SK-N-SH treated with all-trans-retinoic acid at 6 μM for 48 hours (cell line): ENCODE measurements at regions not wholly inside any gene's neighbourhood (a gene's known extent, or its start where the extent isn't known, plus 50 kb on each side); places are given as distances from the start of the nearest gene placed in this dataset.

Experiments used
- ATAC-seq: fragments of 200-7000 bp; cut with Tn5 transposase; 3 replicates; pipeline ENCODE4 v1.9.1; 2020; ENCODE audit warnings: mild to moderate bottlenecking, moderate library complexity
- ARNTL ChIP-seq: fragments of 450-650 bp; formaldehyde crosslinking; IDR thresholded peaks from 2 replicates; pipeline ENCODE4 v1.5.0; 2020; ENCODE audit warnings: low read depth, mild to moderate bottlenecking, moderate library complexity, borderline replicate concordance
- BACH2 ChIP-seq: fragments of 250-450 bp; sonication (Bioruptor Pico); IDR thresholded peaks from 2 replicates; pipeline ENCODE4 v1.9.0; 2021; ENCODE audit warnings: mild to moderate bottlenecking, borderline replicate concordance
- CSDC2 ChIP-seq: fragments of 250-450 bp; sonication (Bioruptor Pico); IDR thresholded peaks from 2 replicates; pipeline ENCODE4 v1.5.0; 2020; ENCODE audit warnings: mild to moderate bottlenecking, moderate library complexity
- GLIS3 ChIP-seq: fragments of 250-450 bp; sonication (Bioruptor Pico); IDR thresholded peaks from 2 replicates; pipeline ENCODE4 v1.5.0; 2020; ENCODE audit warnings: mild to moderate bottlenecking, moderate library complexity
- ISL1 ChIP-seq: fragments of 250-450 bp; sonication (Bioruptor Pico); IDR thresholded peaks from 2 replicates; pipeline ENCODE4 v2.1.2; 2022; ENCODE audit warnings: mild to moderate bottlenecking, moderate library complexity
- OSR1 ChIP-seq: fragments of 250-450 bp; sonication (Bioruptor Pico); IDR thresholded peaks from 2 replicates; pipeline ENCODE4 v1.8.0; 2022; ENCODE audit warnings: moderate library complexity, mild to moderate bottlenecking, inconsistent platforms
- RARB ChIP-seq: fragments of 250-450 bp; sonication (Bioruptor Pico); IDR thresholded peaks from 2 replicates; pipeline ENCODE4 v1.8.0; 2021; ENCODE audit warnings: mild to moderate bottlenecking, moderate library complexity
- SNAI2 ChIP-seq: fragments of 250-450 bp; sonication (Bioruptor Pico); IDR thresholded peaks from 2 replicates; pipeline ENCODE4 v1.5.0; 2020; ENCODE audit warnings: mild to moderate bottlenecking, moderate library complexity
- TCF4 ChIP-seq: fragments of 250-450 bp; sonication (Bioruptor Pico); IDR thresholded peaks from 2 replicates; pipeline ENCODE4 v1.8.0; 2021; ENCODE audit warnings: mild to moderate bottlenecking, moderate library complexity, borderline replicate concordance
- TOX ChIP-seq: fragments of 250-450 bp; sonication (Bioruptor Pico); IDR thresholded peaks from 2 replicates; pipeline ENCODE4 v1.8.0; 2021; ENCODE audit warnings: mild to moderate bottlenecking, moderate library complexity, borderline replicate concordance
- ZC3H10 ChIP-seq: fragments of 250-450 bp; sonication (Bioruptor Pico); IDR thresholded peaks from 2 replicates; pipeline ENCODE4 v1.5.1; 2021; ENCODE audit warnings: mild to moderate bottlenecking, moderate library complexity
- ZFP3 ChIP-seq: fragments of 250-450 bp; sonication (Bioruptor Pico); IDR thresholded peaks from 2 replicates; pipeline ENCODE4 v1.5.0; 2020; ENCODE audit warnings: mild to moderate bottlenecking, moderate library complexity
- ZFP30 ChIP-seq: fragments of 450-650 bp; formaldehyde crosslinking; IDR thresholded peaks from 2 replicates; pipeline ENCODE4 v1.5.0; 2022; ENCODE audit warnings: mild to moderate bottlenecking, moderate library complexity
- ZNF565 ChIP-seq: fragments of 450-650 bp; formaldehyde crosslinking; conservative IDR thresholded peaks from 2 replicates; pipeline ENCODE4 v1.5.0; 2020; ENCODE audit warnings: low read depth, mild to moderate bottlenecking, moderate library complexity
- ZNF70 ChIP-seq: fragments of 450-650 bp; formaldehyde crosslinking; IDR thresholded peaks from 2 replicates; pipeline ENCODE4 v1.5.0; 2020; ENCODE audit warnings: mild to moderate bottlenecking, moderate library complexity
- ZNF8 ChIP-seq: fragments of 450-650 bp; formaldehyde crosslinking; IDR thresholded peaks from 2 replicates; pipeline ENCODE4 v1.5.0; 2020; ENCODE audit warnings: mild to moderate bottlenecking, moderate library complexity
- TF ChIP-seq, protein P1 (sequence below): fragments of 250-450 bp; sonication (Bioruptor Pico); IDR thresholded peaks from 2 replicates; pipeline ENCODE4 v1.8.0; 2021; ENCODE audit warnings: low read depth, mild to moderate bottlenecking, moderate library complexity, borderline replicate concordance
- TF ChIP-seq, protein P2 (sequence below): fragments of 250-450 bp; sonication (Bioruptor Pico); IDR thresholded peaks from 2 replicates; pipeline ENCODE4 v1.5.1; 2020; ENCODE audit warnings: low read depth, mild to moderate bottlenecking, moderate library complexity
- TF ChIP-seq, protein P3 (sequence below): fragments of 250-450 bp; sonication (Bioruptor Pico); IDR thresholded peaks from 2 replicates; pipeline ENCODE4 v1.5.1; 2021; ENCODE audit warnings: mild to moderate bottlenecking, moderate library complexity
- TF ChIP-seq, protein P4 (sequence below): fragments of 250-450 bp; sonication (Bioruptor Pico); IDR thresholded peaks from 2 replicates; pipeline ENCODE4 v1.8.0; 2020; ENCODE audit warnings: mild to moderate bottlenecking, moderate library complexity, borderline replicate concordance
- TF ChIP-seq, protein P5 (sequence below): fragments of 250-450 bp; sonication (Bioruptor Pico); IDR thresholded peaks from 2 replicates; pipeline ENCODE4 v1.5.0; 2020; ENCODE audit warnings: mild to moderate bottlenecking, moderate library complexity

DNA sequence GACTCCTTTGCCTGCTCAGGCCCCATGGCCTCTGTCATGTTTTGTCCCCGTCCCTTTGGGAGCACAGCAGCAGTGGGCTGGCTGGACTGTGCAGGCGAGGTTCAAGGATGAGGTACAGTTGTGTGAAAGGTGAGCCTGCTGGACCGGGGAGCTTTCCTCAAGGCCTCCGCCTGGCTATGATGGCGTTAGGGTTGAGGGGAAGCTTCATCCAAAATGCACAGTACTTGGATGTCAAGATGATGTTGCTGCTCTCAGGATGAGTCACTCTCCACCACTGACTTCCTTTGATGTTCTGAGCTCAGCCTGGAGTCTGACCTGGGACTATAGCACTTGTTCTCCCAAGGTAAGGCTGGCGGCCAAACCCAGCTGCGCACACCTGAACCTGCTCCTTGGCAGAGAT, 152.7 kb upstream of the SHH start (continued):
- TF ChIP-seq, protein P1, sequence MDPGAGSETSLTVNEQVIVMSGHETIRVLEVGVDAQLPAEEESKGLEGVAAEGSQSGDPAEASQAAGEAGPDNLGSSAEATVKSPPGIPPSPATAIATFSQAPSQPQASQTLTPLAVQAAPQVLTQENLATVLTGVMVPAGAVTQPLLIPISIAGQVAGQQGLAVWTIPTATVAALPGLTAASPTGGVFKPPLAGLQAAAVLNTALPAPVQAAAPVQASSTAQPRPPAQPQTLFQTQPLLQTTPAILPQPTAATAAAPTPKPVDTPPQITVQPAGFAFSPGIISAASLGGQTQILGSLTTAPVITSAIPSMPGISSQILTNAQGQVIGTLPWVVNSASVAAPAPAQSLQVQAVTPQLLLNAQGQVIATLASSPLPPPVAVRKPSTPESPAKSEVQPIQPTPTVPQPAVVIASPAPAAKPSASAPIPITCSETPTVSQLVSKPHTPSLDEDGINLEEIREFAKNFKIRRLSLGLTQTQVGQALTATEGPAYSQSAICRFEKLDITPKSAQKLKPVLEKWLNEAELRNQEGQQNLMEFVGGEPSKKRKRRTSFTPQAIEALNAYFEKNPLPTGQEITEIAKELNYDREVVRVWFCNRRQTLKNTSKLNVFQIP, result no peak
- TF ChIP-seq, protein P2, sequence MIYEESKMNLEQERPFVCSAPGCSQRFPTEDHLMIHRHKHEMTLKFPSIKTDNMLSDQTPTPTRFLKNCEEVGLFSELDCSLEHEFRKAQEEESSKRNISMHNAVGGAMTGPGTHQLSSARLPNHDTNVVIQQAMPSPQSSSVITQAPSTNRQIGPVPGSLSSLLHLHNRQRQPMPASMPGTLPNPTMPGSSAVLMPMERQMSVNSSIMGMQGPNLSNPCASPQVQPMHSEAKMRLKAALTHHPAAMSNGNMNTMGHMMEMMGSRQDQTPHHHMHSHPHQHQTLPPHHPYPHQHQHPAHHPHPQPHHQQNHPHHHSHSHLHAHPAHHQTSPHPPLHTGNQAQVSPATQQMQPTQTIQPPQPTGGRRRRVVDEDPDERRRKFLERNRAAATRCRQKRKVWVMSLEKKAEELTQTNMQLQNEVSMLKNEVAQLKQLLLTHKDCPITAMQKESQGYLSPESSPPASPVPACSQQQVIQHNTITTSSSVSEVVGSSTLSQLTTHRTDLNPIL (CRISPR knock-in tag), result no peak
- TF ChIP-seq, protein P3, sequence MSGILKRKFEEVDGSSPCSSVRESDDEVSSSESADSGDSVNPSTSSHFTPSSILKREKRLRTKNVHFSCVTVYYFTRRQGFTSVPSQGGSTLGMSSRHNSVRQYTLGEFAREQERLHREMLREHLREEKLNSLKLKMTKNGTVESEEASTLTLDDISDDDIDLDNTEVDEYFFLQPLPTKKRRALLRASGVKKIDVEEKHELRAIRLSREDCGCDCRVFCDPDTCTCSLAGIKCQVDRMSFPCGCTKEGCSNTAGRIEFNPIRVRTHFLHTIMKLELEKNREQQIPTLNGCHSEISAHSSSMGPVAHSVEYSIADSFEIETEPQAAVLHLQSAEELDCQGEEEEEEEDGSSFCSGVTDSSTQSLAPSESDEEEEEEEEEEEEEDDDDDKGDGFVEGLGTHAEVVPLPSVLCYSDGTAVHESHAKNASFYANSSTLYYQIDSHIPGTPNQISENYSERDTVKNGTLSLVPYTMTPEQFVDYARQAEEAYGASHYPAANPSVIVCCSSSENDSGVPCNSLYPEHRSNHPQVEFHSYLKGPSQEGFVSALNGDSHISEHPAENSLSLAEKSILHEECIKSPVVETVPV (CRISPR knock-in tag), result no peak
- TF ChIP-seq BACH2 (CRISPR knock-in tag), result no peak
- TF ChIP-seq ZNF70 (CRISPR knock-in tag), result no peak
- no peak for TF ChIP-seq ARNTL
- no peak for TF ChIP-seq ZNF565 (CRISPR knock-in tag)

DNA sequence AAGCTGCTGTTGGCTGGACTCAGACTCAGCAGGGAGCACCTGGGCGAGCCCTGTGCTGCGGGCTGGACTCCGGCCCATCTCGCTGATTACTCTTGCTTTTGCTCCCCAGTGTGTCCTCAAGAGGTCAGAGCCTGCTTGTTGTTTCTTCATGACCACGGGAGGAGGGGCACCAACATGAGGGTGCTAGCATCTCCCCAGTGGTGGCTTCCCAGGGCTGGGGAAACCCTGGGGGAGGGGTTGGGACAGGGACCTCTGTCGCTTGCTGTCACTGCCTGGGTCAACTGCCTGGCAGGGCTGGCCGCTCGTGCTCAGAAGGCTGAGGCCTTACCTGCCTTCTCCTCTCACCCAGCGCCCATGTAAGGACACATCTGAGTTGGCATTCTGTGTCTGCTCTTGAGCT, 152.3 kb upstream of the SHH start:
- no peak for ATAC-seq
- TF ChIP-seq, protein P3 (CRISPR knock-in tag), result no peak
- TF ChIP-seq ZNF70 (CRISPR knock-in tag) (no peak), ZNF8 (no peak), ISL1 (CRISPR knock-in tag) (no peak), TOX (CRISPR knock-in tag) (no peak), SNAI2 (CRISPR knock-in tag) (no peak), ZFP3 (CRISPR knock-in tag) (no peak), ZFP30 (no peak), GLIS3 (CRISPR knock-in tag) (no peak), CSDC2 (CRISPR knock-in tag) (no peak), RARB (CRISPR knock-in tag) (no peak), ZC3H10 (CRISPR knock-in tag) (no peak), TCF4 (CRISPR knock-in tag) (no peak)
- TF ChIP-seq, protein P4, sequence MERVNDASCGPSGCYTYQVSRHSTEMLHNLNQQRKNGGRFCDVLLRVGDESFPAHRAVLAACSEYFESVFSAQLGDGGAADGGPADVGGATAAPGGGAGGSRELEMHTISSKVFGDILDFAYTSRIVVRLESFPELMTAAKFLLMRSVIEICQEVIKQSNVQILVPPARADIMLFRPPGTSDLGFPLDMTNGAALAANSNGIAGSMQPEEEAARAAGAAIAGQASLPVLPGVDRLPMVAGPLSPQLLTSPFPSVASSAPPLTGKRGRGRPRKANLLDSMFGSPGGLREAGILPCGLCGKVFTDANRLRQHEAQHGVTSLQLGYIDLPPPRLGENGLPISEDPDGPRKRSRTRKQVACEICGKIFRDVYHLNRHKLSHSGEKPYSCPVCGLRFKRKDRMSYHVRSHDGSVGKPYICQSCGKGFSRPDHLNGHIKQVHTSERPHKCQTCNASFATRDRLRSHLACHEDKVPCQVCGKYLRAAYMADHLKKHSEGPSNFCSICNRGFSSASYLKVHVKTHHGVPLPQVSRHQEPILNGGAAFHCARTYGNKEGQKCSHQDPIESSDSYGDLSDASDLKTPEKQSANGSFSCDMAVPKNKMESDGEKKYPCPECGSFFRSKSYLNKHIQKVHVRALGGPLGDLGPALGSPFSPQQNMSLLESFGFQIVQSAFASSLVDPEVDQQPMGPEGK (CRISPR knock-in tag), result no peak
- TF ChIP-seq, all 23 proteins: peak for 0

DNA sequence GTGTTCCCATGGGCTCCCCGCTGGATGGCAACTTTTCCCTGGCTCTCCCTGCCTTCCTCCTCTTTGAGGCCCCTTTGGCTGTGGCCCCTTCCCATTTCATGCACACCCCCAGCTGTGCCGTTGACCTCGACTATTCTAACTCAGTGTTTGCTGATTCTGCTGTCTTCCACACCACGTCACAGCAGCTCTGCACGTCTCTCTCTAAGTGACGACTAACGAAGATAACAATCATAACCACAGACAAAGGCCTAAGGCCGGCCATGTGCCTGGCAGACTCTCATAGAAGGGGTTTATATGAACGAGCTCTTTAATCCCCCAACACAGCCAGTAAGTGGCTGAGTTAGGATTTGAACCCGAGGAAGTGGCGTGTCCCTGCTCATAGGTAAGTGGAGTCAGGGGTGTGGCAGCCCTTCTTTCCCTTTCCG, 151.5 kb upstream of the SHH start:
- no peak for ATAC-seq
- TF ChIP-seq ZFP3 (CRISPR knock-in tag) (no peak), BACH2 (CRISPR knock-in tag) (no peak), SNAI2 (CRISPR knock-in tag) (no peak), ARNTL (no peak)

DNA sequence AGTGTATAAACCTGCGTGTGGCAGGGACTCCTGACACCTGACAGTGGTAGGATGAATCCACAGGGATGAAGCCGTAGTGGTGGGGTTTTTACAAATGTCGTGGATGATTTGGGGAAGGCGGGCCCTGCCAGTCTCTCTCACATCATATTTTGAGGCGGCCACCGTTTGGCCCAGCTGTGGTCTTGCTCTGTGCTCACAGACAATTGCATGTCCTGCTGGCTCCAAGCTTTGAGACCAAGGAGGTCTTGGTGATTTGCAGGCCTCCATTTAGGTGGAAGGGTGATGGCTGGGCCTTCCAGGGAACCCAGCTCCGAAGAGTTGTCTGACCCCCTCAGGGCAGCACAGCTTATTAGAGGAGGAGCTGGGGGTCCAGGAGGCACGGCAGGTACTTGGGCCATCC, 151.1 kb upstream of the SHH start:
- ATAC-seq, result no peak
- TF ChIP-seq RARB (CRISPR knock-in tag) (no peak), OSR1 (CRISPR knock-in tag) (no peak), ZNF70 (CRISPR knock-in tag) (no peak)
- TF ChIP-seq, protein P5, sequence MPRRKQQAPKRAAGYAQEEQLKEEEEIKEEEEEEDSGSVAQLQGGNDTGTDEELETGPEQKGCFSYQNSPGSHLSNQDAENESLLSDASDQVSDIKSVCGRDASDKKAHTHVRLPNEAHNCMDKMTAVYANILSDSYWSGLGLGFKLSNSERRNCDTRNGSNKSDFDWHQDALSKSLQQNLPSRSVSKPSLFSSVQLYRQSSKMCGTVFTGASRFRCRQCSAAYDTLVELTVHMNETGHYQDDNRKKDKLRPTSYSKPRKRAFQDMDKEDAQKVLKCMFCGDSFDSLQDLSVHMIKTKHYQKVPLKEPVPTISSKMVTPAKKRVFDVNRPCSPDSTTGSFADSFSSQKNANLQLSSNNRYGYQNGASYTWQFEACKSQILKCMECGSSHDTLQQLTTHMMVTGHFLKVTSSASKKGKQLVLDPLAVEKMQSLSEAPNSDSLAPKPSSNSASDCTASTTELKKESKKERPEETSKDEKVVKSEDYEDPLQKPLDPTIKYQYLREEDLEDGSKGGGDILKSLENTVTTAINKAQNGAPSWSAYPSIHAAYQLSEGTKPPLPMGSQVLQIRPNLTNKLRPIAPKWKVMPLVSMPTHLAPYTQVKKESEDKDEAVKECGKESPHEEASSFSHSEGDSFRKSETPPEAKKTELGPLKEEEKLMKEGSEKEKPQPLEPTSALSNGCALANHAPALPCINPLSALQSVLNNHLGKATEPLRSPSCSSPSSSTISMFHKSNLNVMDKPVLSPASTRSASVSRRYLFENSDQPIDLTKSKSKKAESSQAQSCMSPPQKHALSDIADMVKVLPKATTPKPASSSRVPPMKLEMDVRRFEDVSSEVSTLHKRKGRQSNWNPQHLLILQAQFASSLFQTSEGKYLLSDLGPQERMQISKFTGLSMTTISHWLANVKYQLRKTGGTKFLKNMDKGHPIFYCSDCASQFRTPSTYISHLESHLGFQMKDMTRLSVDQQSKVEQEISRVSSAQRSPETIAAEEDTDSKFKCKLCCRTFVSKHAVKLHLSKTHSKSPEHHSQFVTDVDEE (CRISPR knock-in tag), result no peak
